ENCODE measurements at regions not wholly inside any gene's neighbourhood (a gene's known extent, or its start where the extent isn't known, plus 50 kb on each side); places are given as distances from the start of the nearest gene placed in this dataset.

GRCh38 chr2:167790189-167790588 lies 457.2 kb downstream of the STK39 start:
- DNase-seq (no peak), ATAC-seq (no peak)
- H3K9me3 ChIP-seq = no peaks in the 10 kb centered on the region
- H3K36me3 ChIP-seq = no peaks in the 10 kb centered on the region
- no peak for TF ChIP-seq POLR2A (IDR thresholded peaks at IDR 0.05)
- no peak for TF ChIP-seq CTCF (IDR thresholded peaks at IDR 0.05)
- no peaks in the 10 kb centered on the region for H3K27me3 ChIP-seq
- H3K4me1 ChIP-seq = no peaks in the 10 kb centered on the region
- intact Hi-C loops (cut with DNase I) = no loop called here
- no peak overlapping the region for H3K4me3 ChIP-seq
- no peak overlapping the region for H3K27ac ChIP-seq
- 88 to 91% (median 90%) methylated on average over 4 of the region's 4 CpGs for WGBS, 4 donors

- H3K4me3 ChIP-seq = no peak overlapping the region
- 39 to 69% (median 58%) methylated on average over 3 of the region's 3 CpGs for WGBS, 4 donors
- no peak for DNase-seq
- ATAC-seq = no peak
- no peak overlapping the region for H3K27ac ChIP-seq
- H3K4me1 ChIP-seq = peaks cover 0 to 5% (median 0%) of the 10 kb centered on the region in 12 donors
- no peaks in the 10 kb centered on the region for H3K36me3 ChIP-seq
- no peaks in the 10 kb centered on the region for H3K9me3 ChIP-seq
- H3K27me3 ChIP-seq = no peaks in the 10 kb centered on the region
- intact Hi-C loops (cut with DNase I) = no loop called here
- TF ChIP-seq CTCF (IDR thresholded peaks at IDR 0.05) (no peak), POLR2A (IDR thresholded peaks at IDR 0.05) (no peak)
These were observed 459.8 kb downstream of the STK39 start for GRCh38 chr2:167787562-167787961.

GRCh38 chr2:167787021-167787420 lies 460.4 kb downstream of the STK39 start:
- no peaks in the 10 kb centered on the region for H3K9me3 ChIP-seq
- no peaks in the 10 kb centered on the region for H3K27me3 ChIP-seq
- whole genome bisulfite sequencing, 4 donors = 44 to 69% (median 65%) methylated on average over 1 of the region's 1 CpG
- H3K4me3 ChIP-seq = no peak overlapping the region
- no peak overlapping the region for H3K27ac ChIP-seq
- H3K36me3 ChIP-seq = no peaks in the 10 kb centered on the region
- peaks cover 0 to 5% (median 0%) of the 10 kb centered on the region in 12 donors for H3K4me1 ChIP-seq
- intact Hi-C loops (cut with DNase I) = no loop called here
- DNase-seq (no peak), ATAC-seq (no peak)
- TF ChIP-seq CTCF (IDR thresholded peaks at IDR 0.05) (no peak), POLR2A (IDR thresholded peaks at IDR 0.05) (no peak)

GRCh38 chr2:167785606-167786216 lies 461.7 kb downstream of the STK39 start:
- DNase-seq (no peak), ATAC-seq (no peak)
- no peaks in the 10 kb centered on the region for H3K9me3 ChIP-seq
- TF ChIP-seq CTCF (IDR thresholded peaks at IDR 0.05) (no peak), POLR2A (IDR thresholded peaks at IDR 0.05) (no peak)
- H3K27me3 ChIP-seq = no peaks in the 10 kb centered on the region
- intact Hi-C loops (cut with DNase I) = no loop called here
- 75 to 77% (median 76%) methylated on average over 6 of the region's 6 CpGs for WGBS, 4 donors
- no peak overlapping the region for H3K4me3 ChIP-seq
- H3K36me3 ChIP-seq = no peaks in the 10 kb centered on the region
- peaks cover 0 to 5% (median 0%) of the 10 kb centered on the region in 12 donors for H3K4me1 ChIP-seq
- no peak overlapping the region for H3K27ac ChIP-seq
